Activated CD4-positive, alpha-beta T cell treated with anti-CD3 and anti-CD28 coated beads, Interleukin-2, amount 50 U/mL, for 48 hours (primary cell): ENCODE measurements at regions not wholly inside any gene's neighbourhood (a gene's known extent, or its start where the extent isn't known, plus 50 kb on each side); places are given as distances from the start of the nearest gene placed in this dataset.
"Not testable (repeated sequence)": the region's sequence is repeated elsewhere in the genome, so short reads cannot be mapped to it uniquely, and the experiment has no call there.

Experiments used
- DNase-seq, 2 experiments: peaks; one replicate each; pipeline ENCODE4 v3.0.0-alpha.2; 2020

GRCh38 chr1:98575955-98576354 is 85.6 kb upstream of the SNX7 start:
- no peak for DNase-seq

- no peak for DNase-seq
These were observed 95.6 kb upstream of the SNX7 start for GRCh38 chr1:98565951-98566350.

GRCh38 chr1:98559291-98559690 is 102.2 kb upstream of the SNX7 start:
- no peak for DNase-seq

- no peak for DNase-seq
These were observed 103.6 kb upstream of the SNX7 start for GRCh38 chr1:98557895-98558294.

GRCh38 chr1:98556521-98557158 is 104.9 kb upstream of the SNX7 start:
- DNase-seq, result no peak

- no peak for DNase-seq
These were observed 105.7 kb upstream of the SNX7 start for GRCh38 chr1:98555814-98556213.

- not testable (repeated sequence) for DNase-seq
These were observed 108.9 kb upstream of the SNX7 start for GRCh38 chr1:98552576-98553074.

GRCh38 chr1:98550076-98550475 is 111.4 kb upstream of the SNX7 start:
- no peak for DNase-seq

- DNase-seq, result no peak
These were observed 115.2 kb upstream of the SNX7 start for GRCh38 chr1:98546319-98546718.

- DNase-seq, result no peak
These were observed 123.4 kb upstream of the SNX7 start for GRCh38 chr1:98538106-98538505.

- DNase-seq, result no peak
These were observed 138.3 kb upstream of the SNX7 start for GRCh38 chr1:98523256-98523655.

- no peak for DNase-seq
These were observed 145.2 kb upstream of the SNX7 start for GRCh38 chr1:98516306-98516705.

GRCh38 chr1:98515744-98516143 is 145.8 kb upstream of the SNX7 start:
- DNase-seq, result no peak

GRCh38 chr1:98512216-98512615 is 149.3 kb upstream of the SNX7 start:
- DNase-seq, result not testable (repeated sequence)

- no peak for DNase-seq
These were observed 157.8 kb upstream of the SNX7 start for GRCh38 chr1:98503771-98504170.

GRCh38 chr1:98502937-98503336 is 158.6 kb upstream of the SNX7 start:
- no peak for DNase-seq

GRCh38 chr1:98500324-98500723 is 161.2 kb upstream of the SNX7 start:
- no peak for DNase-seq

GRCh38 chr1:98498651-98499050 is 162.9 kb upstream of the SNX7 start:
- DNase-seq, result no peak

- no peak for DNase-seq
These were observed 164.0 kb upstream of the SNX7 start for GRCh38 chr1:98497497-98497896.

GRCh38 chr1:98496256-98496995 is 165.1 kb upstream of the SNX7 start:
- no peak for DNase-seq

- DNase-seq, result no peak
These were observed 168.1 kb upstream of the SNX7 start for GRCh38 chr1:98493469-98493868.

GRCh38 chr1:98490099-98490498 is 171.4 kb upstream of the SNX7 start:
- DNase-seq, result no peak

GRCh38 chr1:98487620-98488019 is 173.9 kb upstream of the SNX7 start:
- DNase-seq, result no peak

- no peak for DNase-seq
These were observed 178.9 kb upstream of the SNX7 start for GRCh38 chr1:98482611-98483010.

- DNase-seq, result no peak
These were observed 181.2 kb upstream of the SNX7 start for GRCh38 chr1:98480271-98480670.
